BE2C (cell line): ENCODE measurements at regions not wholly inside any gene's neighbourhood (a gene's known extent, or its start where the extent isn't known, plus 50 kb on each side); places are given as distances from the start of the nearest gene placed in this dataset.
"Not testable (repeated sequence)": the region's sequence is repeated elsewhere in the genome, so short reads cannot be mapped to it uniquely, and the experiment has no call there.

Experiments
- DNase-seq: peaks from one replicate; pipeline ENCODE4 v3.0.0-alpha.2; 2020
- H3K27me3 ChIP-seq: fragments of 250-450 bp; sonication (Bioruptor Pico); 2 replicates; pipeline ENCODE4 v1.5.1; 2020; ENCODE audit warnings: mild to moderate bottlenecking
- H3K36me3 ChIP-seq: fragments of 250-450 bp; sonication (Bioruptor Pico); 2 replicates; pipeline ENCODE4 v1.5.1; 2020; ENCODE audit warnings: mild to moderate bottlenecking
- H3K4me1 ChIP-seq: fragments of 250-450 bp; sonication (Bioruptor Pico); 2 replicates; pipeline ENCODE4 v1.5.1; 2020
- H3K4me3 ChIP-seq: 2 replicates; pipeline ENCODE4 v1.5.1; 2011; ENCODE audit warnings: low read depth, low read length
- H3K9me3 ChIP-seq: fragments of 250-450 bp; sonication (Bioruptor Pico); 2 replicates; pipeline ENCODE4 v1.5.1; 2020
- TF ChIP-seq, protein P1 (sequence below): IDR thresholded peaks from 2 replicates; pipeline ENCODE4 v1.5.1; 2012; ENCODE audit warnings: mild to moderate bottlenecking, low read depth, low read length

DNA sequence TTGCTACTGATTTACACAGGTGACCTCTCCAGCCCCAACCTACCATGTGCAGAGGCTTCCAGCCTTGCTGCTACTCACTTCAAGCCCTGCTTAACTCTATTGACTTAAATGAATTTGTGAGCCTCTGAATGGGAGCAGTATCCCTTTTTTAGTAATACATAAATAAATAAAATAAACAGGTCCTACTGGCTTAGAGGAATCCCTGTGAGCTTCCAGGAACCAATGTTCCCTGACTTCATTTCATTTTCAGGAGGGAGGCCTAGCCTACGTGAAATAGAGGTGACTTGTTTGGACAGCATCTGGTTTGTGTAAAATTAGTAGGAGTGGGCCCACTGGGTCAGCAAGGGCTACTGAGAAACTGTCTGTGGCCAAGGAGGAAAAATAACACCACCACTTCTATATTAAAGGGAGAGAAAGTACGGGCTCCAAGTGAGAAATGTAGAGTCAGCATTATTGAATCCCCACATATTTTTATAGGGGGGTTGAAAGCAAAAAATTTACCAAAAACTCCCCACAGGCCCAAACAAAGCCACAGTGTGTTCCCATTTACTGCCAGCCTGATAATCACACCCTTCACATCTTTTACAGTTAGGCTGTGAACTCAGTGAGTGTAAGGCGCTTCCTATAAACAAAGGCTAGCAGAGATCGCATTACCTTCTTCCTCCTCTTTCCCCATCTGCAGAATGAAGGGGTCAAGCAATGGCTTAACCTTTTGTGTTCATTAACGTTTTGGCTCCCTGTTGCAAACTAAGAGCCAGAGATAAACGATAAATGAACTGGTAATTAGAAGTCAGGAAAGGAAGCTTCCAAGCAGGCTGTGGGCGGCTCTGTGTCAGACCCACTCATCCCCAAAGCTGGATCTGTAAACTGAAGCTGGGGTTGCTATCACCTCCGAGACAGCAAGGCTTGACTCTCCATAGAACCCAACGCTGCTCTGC lies 138.8 kb upstream of the LIFR start:
- Histone ChIP-seq H3K9me3 (no peaks in the 10 kb centered on the region), H3K36me3 (no peaks in the 10 kb centered on the region), H3K4me1 (peaks cover 8% of the 10 kb centered on the region; the same call in 1 of the 2 replicates), H3K27me3 (no peaks in the 10 kb centered on the region), H3K4me3 (no peak overlapping the region)
- TF ChIP-seq, protein P1, sequence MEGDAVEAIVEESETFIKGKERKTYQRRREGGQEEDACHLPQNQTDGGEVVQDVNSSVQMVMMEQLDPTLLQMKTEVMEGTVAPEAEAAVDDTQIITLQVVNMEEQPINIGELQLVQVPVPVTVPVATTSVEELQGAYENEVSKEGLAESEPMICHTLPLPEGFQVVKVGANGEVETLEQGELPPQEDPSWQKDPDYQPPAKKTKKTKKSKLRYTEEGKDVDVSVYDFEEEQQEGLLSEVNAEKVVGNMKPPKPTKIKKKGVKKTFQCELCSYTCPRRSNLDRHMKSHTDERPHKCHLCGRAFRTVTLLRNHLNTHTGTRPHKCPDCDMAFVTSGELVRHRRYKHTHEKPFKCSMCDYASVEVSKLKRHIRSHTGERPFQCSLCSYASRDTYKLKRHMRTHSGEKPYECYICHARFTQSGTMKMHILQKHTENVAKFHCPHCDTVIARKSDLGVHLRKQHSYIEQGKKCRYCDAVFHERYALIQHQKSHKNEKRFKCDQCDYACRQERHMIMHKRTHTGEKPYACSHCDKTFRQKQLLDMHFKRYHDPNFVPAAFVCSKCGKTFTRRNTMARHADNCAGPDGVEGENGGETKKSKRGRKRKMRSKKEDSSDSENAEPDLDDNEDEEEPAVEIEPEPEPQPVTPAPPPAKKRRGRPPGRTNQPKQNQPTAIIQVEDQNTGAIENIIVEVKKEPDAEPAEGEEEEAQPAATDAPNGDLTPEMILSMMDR, result no peak
- no peak for DNase-seq

GRCh38 chr5:38697013-38697412 lies 140.6 kb upstream of the LIFR start:
- TF ChIP-seq, protein P1, result no peak
- no peaks in the 10 kb centered on the region for H3K27me3 ChIP-seq
- no peaks in the 10 kb centered on the region for H3K9me3 ChIP-seq
- H3K4me1 ChIP-seq, result peaks cover 8% of the 10 kb centered on the region; the same call in 1 of the 2 replicates
- no peaks in the 10 kb centered on the region for H3K36me3 ChIP-seq
- DNase-seq, result no peak
- no peak overlapping the region for H3K4me3 ChIP-seq

GRCh38 chr5:38705529-38705928 lies 140.3 kb upstream of the OSMR start:
- not testable (repeated sequence) for H3K4me3 ChIP-seq, H3K27me3 ChIP-seq, H3K9me3 ChIP-seq, H3K36me3 ChIP-seq, DNase-seq
- H3K4me1 ChIP-seq, result peaks cover 40% of the 10 kb centered on the region

GRCh38 chr5:38706376-38706775 lies 139.4 kb upstream of the OSMR start:
- H3K27me3 ChIP-seq, result no peaks in the 10 kb centered on the region
- H3K4me1 ChIP-seq, result peaks cover 41% of the 10 kb centered on the region
- no peaks in the 10 kb centered on the region for H3K36me3 ChIP-seq
- H3K4me3 ChIP-seq, result no peak overlapping the region
- DNase-seq, result no peak
- TF ChIP-seq, protein P1, result no peak
- H3K9me3 ChIP-seq, result no peaks in the 10 kb centered on the region

- Histone ChIP-seq H3K27me3 (no peaks in the 10 kb centered on the region), H3K4me1 (peaks cover 41% of the 10 kb centered on the region), H3K36me3 (no peaks in the 10 kb centered on the region), H3K9me3 (no peaks in the 10 kb centered on the region), H3K4me3 (peak overlapping the region; percentile 36)
- TF ChIP-seq, protein P1, result no peak
- peak; percentile 66 for DNase-seq
Measured at GRCh38 chr5:38707352-38708210, 138.2 kb upstream of the OSMR start.

GRCh38 chr5:38709678-38710306 lies 136.0 kb upstream of the OSMR start:
- Histone ChIP-seq H3K36me3 (no peaks in the 10 kb centered on the region), H3K4me3 (no peak overlapping the region)

More at GRCh38 chr5:38709678-38710306, 136.0 kb upstream of the OSMR start:
- Histone ChIP-seq H3K4me1 (peaks cover 41% of the 10 kb centered on the region), H3K27me3 (no peaks in the 10 kb centered on the region), H3K9me3 (no peaks in the 10 kb centered on the region)
- no peak for DNase-seq
- TF ChIP-seq, protein P1, result no peak
